ENCODE measurements at regions not wholly inside any gene's neighbourhood (a gene's known extent, or its start where the extent isn't known, plus 50 kb on each side); places are given as distances from the start of the nearest gene placed in this dataset.
"Not testable (repeated sequence)": the region's sequence is repeated elsewhere in the genome, so short reads cannot be mapped to it uniquely, and the experiment has no call there.

GRCh38 chr3:106067711-106068110 is 198.9 kb upstream of the CBLB start:
- peaks cover 22% of the 10 kb centered on the region for H3K4me1 Mint-ChIP-seq
- no peak overlapping the region for H3K4me3 Mint-ChIP-seq
- H3K9me3 Mint-ChIP-seq: peaks cover 19 to 22% of the 10 kb centered on the region in 2 donors
- H3K27me3 Mint-ChIP-seq: no peaks in the 10 kb centered on the region
- no peak for ATAC-seq
- peak in 1 of 2 donors; percentile 3 for DNase-seq
- peak overlapping the region; percentile 90 for H3K27ac Mint-ChIP-seq

DNA sequence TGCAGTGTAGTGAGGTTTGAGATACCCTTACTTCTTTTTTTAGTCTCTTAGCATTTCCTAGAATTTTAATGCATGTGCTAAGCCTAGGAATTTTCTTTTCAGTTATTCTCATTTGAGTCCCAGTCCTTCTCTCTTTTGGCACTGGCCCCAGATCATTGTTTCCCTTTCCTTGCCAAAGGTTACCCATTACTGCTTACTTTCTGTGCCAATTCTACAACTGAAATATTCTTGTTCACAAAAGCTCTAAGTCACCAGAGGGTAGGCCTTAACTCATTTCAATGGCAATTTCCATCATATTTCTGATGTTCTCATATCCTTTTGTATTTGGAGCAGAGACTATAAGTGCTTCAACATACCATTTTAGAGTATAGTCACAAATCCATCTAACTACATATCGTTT is 199.6 kb upstream of the CBLB start:
- Mint-ChIP-seq H3K4me3 (peak overlapping the region; percentile 4 to 53), H3K4me1 (peaks cover 22% of the 10 kb centered on the region), H3K27me3 (no peaks in the 10 kb centered on the region), H3K9me3 (peaks cover 14 to 22% of the 10 kb centered on the region in 2 donors), H3K27ac (peak overlapping the region; percentile 61 to 87)
- ATAC-seq (no peak), DNase-seq (peak in 1 of 2 donors; percentile 3)

- H3K4me3 Mint-ChIP-seq: peak overlapping the region; percentile 53 to 67
- peak overlapping the region; percentile 61 to 90 for H3K27ac Mint-ChIP-seq
- H3K27me3 Mint-ChIP-seq: no peaks in the 10 kb centered on the region
- peak; percentile 99 for ATAC-seq
- H3K4me1 Mint-ChIP-seq: peaks cover 22% of the 10 kb centered on the region
- DNase-seq: peak; percentile 17 to 27
- peaks cover 12 to 18% of the 10 kb centered on the region in 2 donors for H3K9me3 Mint-ChIP-seq
These were observed 200.0 kb upstream of the CBLB start for GRCh38 chr3:106068795-106069194.

- H3K9me3 Mint-ChIP-seq: peaks cover 0 to 7% of the 10 kb centered on the region in 2 donors
- ATAC-seq: no peak
These were observed 201.4 kb upstream of the CBLB start for GRCh38 chr3:106070187-106070586.

DNA sequence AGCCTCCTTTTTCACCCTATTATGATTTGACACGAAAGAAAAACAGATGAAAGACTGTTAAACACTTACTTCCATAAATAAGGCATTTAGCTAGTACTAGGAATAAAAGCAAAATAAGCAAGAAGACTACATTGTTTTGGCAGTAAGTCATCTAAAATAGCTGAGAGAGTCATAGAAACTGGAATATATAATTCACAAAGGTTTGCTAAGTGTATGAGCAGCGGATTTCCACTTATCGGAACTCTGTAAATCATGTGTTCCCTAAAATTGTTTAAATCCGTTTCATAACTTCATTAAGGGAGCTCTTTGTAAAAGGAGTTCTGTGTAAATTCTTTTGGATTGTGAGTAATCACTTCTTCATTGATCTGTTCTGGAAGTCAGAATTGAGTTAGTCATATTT is 202.5 kb upstream of the CBLB start:
- Mint-ChIP-seq H3K4me1 (peaks cover 22% of the 10 kb centered on the region), H3K27me3 (no peaks in the 10 kb centered on the region), H3K4me3 (no peak overlapping the region), H3K27ac (no peak overlapping the region), H3K9me3 (peaks cover under 1 to 7% of the 10 kb centered on the region in 2 donors)
- ATAC-seq (no peak), DNase-seq (no peak)

More at GRCh38 chr3:106070187-106070586, 201.4 kb upstream of the CBLB start:
- peak overlapping the region in 1 of 2 donors; percentile 46 for H3K4me3 Mint-ChIP-seq
- peak overlapping the region in 1 of 2 donors; percentile 67 for H3K27ac Mint-ChIP-seq
- H3K4me1 Mint-ChIP-seq: peaks cover 22% of the 10 kb centered on the region
- no peak for DNase-seq
- H3K27me3 Mint-ChIP-seq: no peaks in the 10 kb centered on the region

- not testable (repeated sequence) for H3K9me3 Mint-ChIP-seq, H3K4me3 Mint-ChIP-seq, H3K27me3 Mint-ChIP-seq, DNase-seq, H3K27ac Mint-ChIP-seq, ATAC-seq
- peaks cover 19% of the 10 kb centered on the region for H3K4me1 Mint-ChIP-seq
These were observed 203.8 kb upstream of the CBLB start for GRCh38 chr3:106072596-106072995.

DNA sequence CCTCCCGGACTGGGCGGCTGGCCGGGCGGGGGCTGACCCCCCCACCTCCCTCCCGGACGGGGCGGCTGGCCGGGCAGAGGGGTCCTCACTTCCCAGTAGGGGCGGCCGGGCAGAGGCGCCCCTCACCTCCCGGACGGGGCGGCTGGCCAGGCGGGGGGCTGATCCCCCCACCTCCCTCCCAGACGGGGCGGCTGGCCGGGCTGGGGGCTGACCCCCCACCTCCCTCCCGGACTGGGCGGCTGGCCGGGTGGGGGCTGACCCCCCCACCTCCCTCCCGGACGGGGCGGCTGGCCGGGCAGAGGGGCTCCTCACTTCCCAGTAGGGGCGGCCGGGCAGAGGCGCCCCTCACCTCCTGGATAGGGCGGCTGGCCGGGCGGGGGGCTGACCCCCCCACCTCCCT is 205.0 kb upstream of the CBLB start:
- not testable (repeated sequence) for DNase-seq, H3K9me3 Mint-ChIP-seq, H3K4me1 Mint-ChIP-seq, H3K27ac Mint-ChIP-seq, ATAC-seq, H3K27me3 Mint-ChIP-seq, H3K4me3 Mint-ChIP-seq

- DNase-seq, H3K4me3 Mint-ChIP-seq, H3K27me3 Mint-ChIP-seq, H3K4me1 Mint-ChIP-seq, H3K27ac Mint-ChIP-seq, ATAC-seq: not testable (repeated sequence)
- H3K9me3 Mint-ChIP-seq: peaks cover 0 to 12% of the 10 kb centered on the region in 2 donors
These were observed 206.9 kb upstream of the CBLB start for GRCh38 chr3:106075731-106076130.

DNA sequence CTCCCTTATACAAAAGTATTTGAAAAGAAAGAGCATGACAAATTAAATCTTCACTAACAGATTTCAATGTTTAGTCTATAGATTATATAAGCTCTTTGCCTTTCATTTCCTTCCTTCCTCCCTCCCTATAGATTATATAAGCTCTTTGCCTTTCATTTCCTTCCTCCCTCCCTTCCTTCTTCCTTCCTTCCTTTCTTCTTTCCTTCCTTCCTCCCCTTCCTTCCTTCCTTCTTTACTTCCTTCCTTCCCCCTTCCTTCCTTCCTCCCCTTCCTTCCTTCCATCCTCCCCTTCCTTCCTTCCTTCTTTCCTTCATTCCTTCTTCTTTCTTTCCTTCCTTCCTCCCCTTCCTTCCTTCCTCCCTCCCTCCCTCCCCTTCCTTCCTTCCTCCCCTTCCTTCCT is 209.8 kb upstream of the CBLB start:
- H3K9me3 Mint-ChIP-seq: peaks cover 0 to 12% of the 10 kb centered on the region in 2 donors
- ATAC-seq (no peak), DNase-seq (no peak)
- no peak overlapping the region for H3K4me3 Mint-ChIP-seq
- no peaks in the 10 kb centered on the region for H3K27me3 Mint-ChIP-seq
- H3K27ac Mint-ChIP-seq: no peak overlapping the region
- peaks cover 13% of the 10 kb centered on the region for H3K4me1 Mint-ChIP-seq

GRCh38 chr3:106082616-106083015 is 213.8 kb upstream of the CBLB start:
- H3K9me3 Mint-ChIP-seq: peaks cover 12 to 15% of the 10 kb centered on the region in 2 donors
- peaks cover 30% of the 10 kb centered on the region for H3K4me1 Mint-ChIP-seq
- H3K27ac Mint-ChIP-seq: no peak overlapping the region
- DNase-seq (no peak), ATAC-seq (no peak)
- no peaks in the 10 kb centered on the region for H3K27me3 Mint-ChIP-seq
- H3K4me3 Mint-ChIP-seq: peak overlapping the region in 1 of 2 donors; percentile 4

DNA sequence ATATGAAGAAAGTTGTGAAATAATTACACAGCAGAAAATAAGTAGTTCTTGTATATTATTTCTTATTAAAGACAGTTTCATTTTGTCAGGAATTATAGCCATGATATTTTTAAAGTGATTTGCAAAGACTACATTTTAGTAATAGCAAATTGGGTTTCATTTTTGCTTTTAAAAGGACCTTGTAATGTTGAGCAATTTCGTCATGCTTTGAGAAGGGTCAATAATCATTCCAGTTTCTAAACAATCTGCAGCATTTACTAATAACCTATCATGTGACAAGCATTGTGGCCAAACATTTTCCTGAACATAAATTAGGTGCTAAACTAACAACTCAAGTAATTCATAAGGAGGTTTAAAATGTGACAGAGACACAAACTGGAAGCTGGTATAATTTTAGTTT is 214.4 kb upstream of the CBLB start:
- DNase-seq (no peak), ATAC-seq (no peak)
- H3K27ac Mint-ChIP-seq: peak overlapping the region in 1 of 2 donors; percentile 46
- H3K27me3 Mint-ChIP-seq: no peaks in the 10 kb centered on the region
- no peak overlapping the region for H3K4me3 Mint-ChIP-seq
- H3K4me1 Mint-ChIP-seq: peaks cover 30% of the 10 kb centered on the region
- H3K9me3 Mint-ChIP-seq: peaks cover 12 to 15% of the 10 kb centered on the region in 2 donors

DNA sequence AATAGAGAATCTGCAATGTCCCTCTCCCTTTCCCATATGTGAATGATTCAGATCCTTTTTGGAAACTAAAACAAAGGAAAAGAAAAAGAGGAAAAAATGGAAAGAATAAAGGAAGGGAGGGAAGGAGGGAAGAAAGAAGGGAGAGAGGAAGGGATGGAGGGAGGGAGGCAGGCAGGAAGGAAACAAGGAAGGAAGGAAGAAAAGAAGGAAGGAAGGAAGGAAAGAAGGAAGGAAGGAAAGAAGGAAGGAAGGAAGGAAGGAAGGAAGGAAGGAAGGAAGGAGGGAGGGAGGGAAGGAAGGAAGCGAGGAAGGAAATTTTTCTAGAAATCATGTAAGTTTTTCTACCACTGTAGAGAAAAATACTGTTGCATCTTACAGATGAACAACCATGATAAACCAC is 215.0 kb upstream of the CBLB start:
- no peak overlapping the region for H3K4me3 Mint-ChIP-seq
- H3K9me3 Mint-ChIP-seq: peaks cover 12 to 14% of the 10 kb centered on the region in 2 donors
- H3K4me1 Mint-ChIP-seq: peaks cover 30% of the 10 kb centered on the region
- ATAC-seq: no peak
- no peak for DNase-seq
- H3K27me3 Mint-ChIP-seq: no peaks in the 10 kb centered on the region
- no peak overlapping the region for H3K27ac Mint-ChIP-seq

- H3K4me3 Mint-ChIP-seq: no peak overlapping the region
- ATAC-seq: no peak
- peaks cover 30% of the 10 kb centered on the region for H3K4me1 Mint-ChIP-seq
- no peak for DNase-seq
- no peak overlapping the region for H3K27ac Mint-ChIP-seq
- H3K27me3 Mint-ChIP-seq: no peaks in the 10 kb centered on the region
- H3K9me3 Mint-ChIP-seq: peaks cover 9 to 12% of the 10 kb centered on the region in 2 donors
These were observed 217.2 kb upstream of the CBLB start for GRCh38 chr3:106086038-106086437.

- H3K4me1 Mint-ChIP-seq: peaks cover 30% of the 10 kb centered on the region
- H3K9me3 Mint-ChIP-seq: peaks cover 9 to 12% of the 10 kb centered on the region in 2 donors
- H3K27ac Mint-ChIP-seq: peak overlapping the region in 1 of 2 donors; percentile 19
- ATAC-seq (no peak), DNase-seq (no peak)
- H3K4me3 Mint-ChIP-seq: no peak overlapping the region
- H3K27me3 Mint-ChIP-seq: no peaks in the 10 kb centered on the region
These were observed 217.8 kb upstream of the CBLB start for GRCh38 chr3:106086636-106087035.

- ATAC-seq (no peak), DNase-seq (no peak)
- Mint-ChIP-seq H3K27ac (no peak overlapping the region), H3K9me3 (peaks cover 9 to 12% of the 10 kb centered on the region in 2 donors), H3K4me3 (no peak overlapping the region), H3K27me3 (no peaks in the 10 kb centered on the region), H3K4me1 (peaks cover 19% of the 10 kb centered on the region)
These were observed 219.5 kb upstream of the CBLB start for GRCh38 chr3:106088304-106088703.

DNA sequence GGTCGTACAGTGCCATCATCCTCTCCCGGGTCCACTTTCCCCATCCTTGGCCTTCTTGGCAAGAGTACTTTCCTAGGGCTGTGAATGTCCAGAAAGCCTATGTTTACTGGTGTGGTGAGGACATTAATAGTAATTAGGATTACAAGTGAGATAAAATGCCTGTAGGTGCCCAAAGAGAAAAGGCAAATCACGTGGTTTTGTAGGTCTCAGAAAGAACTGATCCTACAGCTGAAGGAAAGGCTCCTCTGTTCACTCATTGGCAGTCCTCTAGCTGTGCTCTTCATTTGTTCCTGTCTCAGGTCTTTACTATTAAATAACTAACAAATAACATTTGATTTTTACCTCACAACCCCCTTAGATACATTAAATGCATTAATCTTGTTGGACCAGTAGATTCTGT is 220.1 kb upstream of the CBLB start:
- Mint-ChIP-seq H3K4me1 (peaks cover 17% of the 10 kb centered on the region), H3K9me3 (peaks cover 12% of the 10 kb centered on the region in 2 donors), H3K4me3 (no peak overlapping the region), H3K27me3 (no peaks in the 10 kb centered on the region), H3K27ac (no peak overlapping the region)
- no peak for ATAC-seq
- no peak for DNase-seq

DNA sequence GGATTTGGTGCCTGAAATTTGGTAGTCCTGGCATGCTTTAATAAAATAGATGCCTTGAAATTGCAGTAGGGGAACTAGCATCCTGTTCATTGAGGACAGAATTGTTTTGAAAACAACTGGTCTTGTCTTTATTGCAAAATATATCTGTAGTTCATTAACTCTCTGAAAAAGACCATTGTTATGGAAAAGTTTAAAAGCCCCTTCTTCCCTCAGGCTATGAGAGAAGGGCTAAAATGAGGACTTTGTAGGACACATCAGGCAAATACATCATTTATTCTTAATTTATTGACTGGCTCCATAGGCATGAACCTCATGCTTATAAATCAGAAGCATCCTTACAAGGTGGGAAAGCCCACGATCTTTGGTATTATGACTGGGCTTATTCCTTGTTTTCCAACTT is 221.0 kb upstream of the CBLB start:
- no peaks in the 10 kb centered on the region for H3K27me3 Mint-ChIP-seq
- H3K4me1 Mint-ChIP-seq: peaks cover 18% of the 10 kb centered on the region
- H3K27ac Mint-ChIP-seq: no peak overlapping the region
- H3K9me3 Mint-ChIP-seq: peaks cover 12 to 14% of the 10 kb centered on the region in 2 donors
- no peak for ATAC-seq
- DNase-seq: no peak
- H3K4me3 Mint-ChIP-seq: no peak overlapping the region
